ENCODE measurements at regions not wholly inside any gene's neighbourhood (a gene's known extent, or its start where the extent isn't known, plus 50 kb on each side); places are given as distances from the start of the nearest gene placed in this dataset.

GRCh38 chrX:44735498-44735897 is 108.3 kb upstream of the DUSP21 start:
- H3K27me3 Mint-ChIP-seq (ENCODE audit: low read depth): no peaks in the 10 kb centered on the region
- H3K27ac Mint-ChIP-seq: no peak overlapping the region
- no peak for TF ChIP-seq CTCF (IDR thresholded peaks at IDR 0.05; ENCODE audit: unreplicated experiment in 3 of 3)
- no peaks in the 10 kb centered on the region for H3K36me3 Mint-ChIP-seq (ENCODE audit: low read depth)
- no peak overlapping the region for H3K4me3 Mint-ChIP-seq
- no peaks in the 10 kb centered on the region for H3K4me1 Mint-ChIP-seq
- peaks cover 17% of the 10 kb centered on the region for H3K9me3 Mint-ChIP-seq

GRCh38 chrX:44733931-44734330 is 109.9 kb upstream of the DUSP21 start:
- Mint-ChIP-seq H3K9me3 (peaks cover 13% of the 10 kb centered on the region), H3K27me3 (ENCODE audit: low read depth) (no peaks in the 10 kb centered on the region), H3K27ac (no peak overlapping the region), H3K4me1 (no peaks in the 10 kb centered on the region), H3K36me3 (ENCODE audit: low read depth) (no peaks in the 10 kb centered on the region), H3K4me3 (no peak overlapping the region)
- no peak for TF ChIP-seq CTCF (IDR thresholded peaks at IDR 0.05; ENCODE audit: unreplicated experiment in 3 of 3)

- H3K4me1 Mint-ChIP-seq: no peaks in the 10 kb centered on the region
- no peaks in the 10 kb centered on the region for H3K27me3 Mint-ChIP-seq (ENCODE audit: low read depth)
- H3K9me3 Mint-ChIP-seq: peaks cover 10% of the 10 kb centered on the region
- H3K36me3 Mint-ChIP-seq (ENCODE audit: low read depth): no peaks in the 10 kb centered on the region
- H3K27ac Mint-ChIP-seq: no peak overlapping the region
- no peak for TF ChIP-seq CTCF (IDR thresholded peaks at IDR 0.05; ENCODE audit: unreplicated experiment in 3 of 3)
- H3K4me3 Mint-ChIP-seq: no peak overlapping the region
Observed at GRCh38 chrX:44731160-44731559, 112.7 kb upstream of the DUSP21 start.

GRCh38 chrX:44723426-44723825 is 120.4 kb upstream of the DUSP21 start:
- no peak overlapping the region for H3K27ac Mint-ChIP-seq
- H3K4me1 Mint-ChIP-seq: no peaks in the 10 kb centered on the region
- no peaks in the 10 kb centered on the region for H3K36me3 Mint-ChIP-seq (ENCODE audit: low read depth)
- TF ChIP-seq CTCF (IDR thresholded peaks at IDR 0.05; ENCODE audit: unreplicated experiment in 3 of 3): no peak
- peaks cover 5% of the 10 kb centered on the region for H3K9me3 Mint-ChIP-seq
- no peak overlapping the region for H3K4me3 Mint-ChIP-seq
- no peaks in the 10 kb centered on the region for H3K27me3 Mint-ChIP-seq (ENCODE audit: low read depth)

- no peak overlapping the region for H3K4me3 Mint-ChIP-seq
- H3K36me3 Mint-ChIP-seq (ENCODE audit: low read depth): no peaks in the 10 kb centered on the region
- H3K4me1 Mint-ChIP-seq: no peaks in the 10 kb centered on the region
- no peak overlapping the region for H3K27ac Mint-ChIP-seq
- peaks cover 6% of the 10 kb centered on the region for H3K9me3 Mint-ChIP-seq
- TF ChIP-seq CTCF (IDR thresholded peaks at IDR 0.05; ENCODE audit: unreplicated experiment in 3 of 3): no peak
- no peaks in the 10 kb centered on the region for H3K27me3 Mint-ChIP-seq (ENCODE audit: low read depth)
Observed at GRCh38 chrX:44708470-44708869, 135.4 kb upstream of the DUSP21 start.

GRCh38 chrX:44705817-44706551 is 137.8 kb upstream of the DUSP21 start:
- Mint-ChIP-seq H3K9me3 (peaks cover 6% of the 10 kb centered on the region), H3K27me3 (ENCODE audit: low read depth) (no peaks in the 10 kb centered on the region), H3K4me1 (no peaks in the 10 kb centered on the region), H3K27ac (no peak overlapping the region), H3K36me3 (ENCODE audit: low read depth) (no peaks in the 10 kb centered on the region), H3K4me3 (no peak overlapping the region)
- no peak for TF ChIP-seq CTCF (IDR thresholded peaks at IDR 0.05; ENCODE audit: unreplicated experiment in 3 of 3)

Measured in nephron (organoid).